Duodenal mucosa (tissue), 2 donors: ENCODE measurements at regions not wholly inside any gene's neighbourhood (a gene's known extent, or its start where the extent isn't known, plus 50 kb on each side); places are given as distances from the start of the nearest gene placed in this dataset.

Experiments
- H3K27ac ChIP-seq: one replicate; pipeline ENCODE4 v1.7.0; 2013; ENCODE audit warnings: low read depth, low read length
- H3K27me3 ChIP-seq, 2 donors: one replicate each; pipeline ENCODE4 v1.7.0; 2013; ENCODE audit warnings: low read length in 2 of 2, control low read depth in 1 of 2; ENCODE audit not compliant: insufficient read depth in 2 of 2, control insufficient read depth in 1 of 2
- H3K36me3 ChIP-seq, 2 donors: one replicate each; pipeline ENCODE4 v1.7.0; 2013; ENCODE audit warnings: low read length in 2 of 2, control low read depth in 1 of 2; ENCODE audit not compliant: insufficient read depth in 2 of 2, control insufficient read depth in 1 of 2
- H3K4me1 ChIP-seq, 2 donors: one replicate each; pipeline ENCODE4 v1.7.0; 2013; ENCODE audit warnings: low read length in 2 of 2, control low read depth in 1 of 2; ENCODE audit not compliant: insufficient read depth in 2 of 2, control insufficient read depth in 1 of 2
- H3K4me3 ChIP-seq, 2 donors: one replicate each; pipeline ENCODE4 v1.7.0; 2013; ENCODE audit warnings: low read length in 2 of 2, low read depth in 1 of 2
- H3K9ac ChIP-seq, 2 donors: one replicate each; pipeline ENCODE4 v1.7.0; 2013; ENCODE audit warnings: low read length in 2 of 2, low read depth in 1 of 2
- H3K9me3 ChIP-seq, 2 donors: one replicate each; pipeline ENCODE4 v1.7.0; 2013; ENCODE audit warnings: low read length in 2 of 2, control low read depth in 1 of 2; ENCODE audit not compliant: control insufficient read depth in 1 of 2

DNA sequence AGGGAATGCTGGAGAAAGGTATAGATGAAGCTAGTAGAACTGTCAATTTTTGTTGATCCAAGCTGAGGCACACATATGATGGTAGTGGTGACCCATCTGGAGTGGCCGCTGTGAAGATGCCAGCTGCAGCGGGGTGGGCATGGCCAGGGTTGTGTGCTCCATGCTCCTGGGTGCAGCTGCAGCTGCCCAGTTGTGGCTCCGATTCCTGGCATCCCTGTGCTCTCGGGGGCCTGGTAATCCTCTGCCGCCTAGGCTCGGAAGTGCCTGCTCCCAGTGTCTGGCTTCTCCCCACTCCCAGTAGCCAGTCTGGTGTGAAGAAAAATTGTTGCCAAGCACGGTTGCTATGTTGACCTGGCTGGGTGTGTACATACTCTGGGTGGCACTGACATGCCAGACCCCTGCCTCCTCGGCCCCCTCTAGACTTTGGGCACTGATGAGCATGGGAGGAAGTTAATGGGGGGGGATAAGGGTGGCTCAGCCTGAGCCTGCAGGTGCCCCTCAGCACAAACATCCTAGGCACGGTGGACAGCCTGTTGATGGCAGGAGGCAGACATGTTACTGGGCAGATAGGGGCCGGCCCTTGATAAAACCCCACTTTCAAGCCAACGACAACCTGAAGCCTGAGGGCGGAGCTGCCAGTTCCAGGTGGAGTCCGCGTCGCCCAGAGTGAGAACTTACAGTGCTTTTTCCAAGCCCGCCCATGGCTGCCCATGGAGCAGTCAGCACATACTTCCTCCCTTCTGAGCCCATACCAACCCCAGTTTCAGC, 1400.7 kb downstream of the PCDH9 start:
- H3K36me3 ChIP-seq, result no peaks in the 10 kb centered on the region
- peaks cover 12% of the 10 kb centered on the region in 2 donors for H3K9me3 ChIP-seq
- H3K27me3 ChIP-seq, result no peaks in the 10 kb centered on the region
- no peak overlapping the region for H3K4me3 ChIP-seq
- no peak overlapping the region for H3K27ac ChIP-seq
- H3K9ac ChIP-seq, result no peak overlapping the region
- no peaks in the 10 kb centered on the region for H3K4me1 ChIP-seq

DNA sequence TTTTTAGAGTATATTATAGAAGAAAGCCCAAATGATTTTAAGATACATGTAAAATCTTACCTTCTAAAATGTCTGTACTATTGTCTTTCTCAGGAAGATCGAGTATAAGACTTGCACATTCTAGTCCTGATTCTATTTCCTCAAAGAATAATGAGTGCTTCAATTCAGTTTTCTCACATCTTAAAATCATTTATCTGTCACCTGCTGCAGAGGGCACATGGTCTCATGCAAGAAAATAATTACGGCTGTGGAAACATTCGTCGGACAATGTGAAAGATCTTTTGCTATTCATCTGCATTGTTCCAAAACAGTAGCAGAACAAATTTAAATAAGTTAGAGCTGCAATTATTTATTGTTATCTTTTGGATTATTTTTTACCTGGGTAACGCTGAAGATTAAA, 1403.5 kb downstream of the PCDH9 start:
- H3K27me3 ChIP-seq, result no peaks in the 10 kb centered on the region

DNA sequence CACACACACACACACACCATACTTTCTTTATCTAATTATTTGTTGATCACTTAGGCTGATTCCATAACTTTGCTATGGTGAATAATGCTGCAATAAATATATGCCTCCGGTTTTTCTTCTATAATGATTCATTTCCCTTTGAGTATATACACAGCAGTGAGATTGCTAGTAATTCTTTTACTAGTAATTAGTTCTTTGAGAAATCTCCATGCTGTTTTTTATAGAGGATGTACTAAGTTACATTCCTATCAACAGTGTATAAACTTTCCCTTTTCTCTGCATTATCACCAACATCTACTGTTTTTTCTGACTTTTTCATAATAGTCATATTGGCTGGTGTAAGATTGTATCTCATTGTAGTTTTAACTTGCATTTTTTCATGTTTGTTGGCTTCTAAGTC, 1405.1 kb downstream of the PCDH9 start:
- no peak overlapping the region for H3K4me3 ChIP-seq
- H3K27ac ChIP-seq, result no peak overlapping the region
- H3K9ac ChIP-seq, result no peak overlapping the region
- H3K36me3 ChIP-seq, result no peaks in the 10 kb centered on the region
- H3K4me1 ChIP-seq, result no peaks in the 10 kb centered on the region
- peaks cover 6 to 7% of the 10 kb centered on the region in 2 donors for H3K9me3 ChIP-seq
- no peaks in the 10 kb centered on the region for H3K27me3 ChIP-seq

More for the DNA sequence above, 1403.5 kb downstream of the PCDH9 start:
- no peak overlapping the region for H3K9ac ChIP-seq
- no peaks in the 10 kb centered on the region for H3K36me3 ChIP-seq
- H3K4me3 ChIP-seq, result no peak overlapping the region
- no peaks in the 10 kb centered on the region for H3K4me1 ChIP-seq
- peaks cover 12 to 19% of the 10 kb centered on the region in 2 donors for H3K9me3 ChIP-seq
- no peak overlapping the region for H3K27ac ChIP-seq

DNA sequence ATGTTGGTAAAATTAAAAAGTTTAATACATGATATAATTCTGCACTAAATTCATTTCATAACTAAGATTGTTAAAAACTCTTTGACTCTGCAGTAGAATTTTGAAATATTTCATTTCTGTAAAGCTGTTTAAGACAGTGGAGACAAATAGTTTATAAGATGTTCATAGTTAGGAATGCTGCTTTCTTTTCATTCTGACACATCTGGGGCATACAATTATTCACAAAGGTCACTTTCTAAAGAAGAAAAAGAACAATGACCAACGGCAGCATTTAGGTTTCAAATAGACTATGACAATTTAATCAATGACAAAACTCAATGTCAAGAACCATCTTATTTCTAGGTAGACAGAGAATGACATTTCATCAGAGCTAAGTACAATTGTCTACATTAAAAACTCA, 1422.1 kb downstream of the PCDH9 start:
- Histone ChIP-seq H3K4me3 (no peak overlapping the region), H3K9me3 (peaks cover 0 to 17% of the 10 kb centered on the region in 2 donors), H3K36me3 (no peaks in the 10 kb centered on the region), H3K4me1 (no peaks in the 10 kb centered on the region), H3K27ac (no peak overlapping the region), H3K9ac (no peak overlapping the region), H3K27me3 (no peaks in the 10 kb centered on the region)

DNA sequence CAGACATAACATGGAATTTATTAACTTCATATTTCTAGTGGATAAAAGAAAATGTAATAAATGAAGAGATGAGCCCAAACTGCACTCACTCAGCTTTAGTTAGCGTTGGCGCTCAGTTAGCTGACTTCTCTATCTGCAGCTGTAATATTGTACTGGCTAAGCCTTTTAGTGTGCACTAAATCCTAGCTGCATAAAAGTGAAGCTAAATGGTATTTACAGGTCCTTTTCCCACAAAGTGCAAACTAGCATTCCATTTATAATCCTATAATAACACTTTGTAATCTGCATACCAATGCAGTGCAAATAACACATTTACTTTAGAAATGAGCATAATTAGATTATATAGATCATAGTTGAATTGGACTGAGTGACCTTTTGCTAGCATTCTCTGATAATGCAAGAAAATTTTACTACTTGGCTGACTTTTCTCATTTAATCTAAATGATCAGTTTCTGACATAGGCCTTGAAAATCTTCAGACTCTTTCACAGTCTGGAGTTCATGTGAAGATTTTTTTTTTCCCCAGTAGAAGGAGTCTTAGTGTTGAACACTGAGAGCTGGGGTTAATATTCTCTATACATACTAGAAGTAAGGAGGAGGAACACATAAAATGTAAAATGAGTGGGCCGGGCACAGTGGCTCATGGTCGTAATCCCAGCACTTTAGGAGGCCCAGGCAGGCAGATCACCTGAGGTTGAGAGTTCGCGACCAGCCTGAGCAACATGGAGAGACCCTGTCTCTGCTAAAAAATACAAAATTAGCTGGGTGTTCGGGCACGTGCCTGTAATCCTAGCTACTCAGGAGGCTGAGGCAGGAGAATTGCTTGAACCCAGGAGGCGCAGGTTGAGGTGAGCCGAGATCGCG, 1426.4 kb downstream of the PCDH9 start:
- Histone ChIP-seq H3K4me3 (no peak overlapping the region), H3K27me3 (no peaks in the 10 kb centered on the region), H3K36me3 (no peaks in the 10 kb centered on the region), H3K4me1 (no peaks in the 10 kb centered on the region), H3K9ac (no peak overlapping the region), H3K27ac (no peak overlapping the region), H3K9me3 (peaks cover 2 to 6% of the 10 kb centered on the region in 2 donors)

DNA sequence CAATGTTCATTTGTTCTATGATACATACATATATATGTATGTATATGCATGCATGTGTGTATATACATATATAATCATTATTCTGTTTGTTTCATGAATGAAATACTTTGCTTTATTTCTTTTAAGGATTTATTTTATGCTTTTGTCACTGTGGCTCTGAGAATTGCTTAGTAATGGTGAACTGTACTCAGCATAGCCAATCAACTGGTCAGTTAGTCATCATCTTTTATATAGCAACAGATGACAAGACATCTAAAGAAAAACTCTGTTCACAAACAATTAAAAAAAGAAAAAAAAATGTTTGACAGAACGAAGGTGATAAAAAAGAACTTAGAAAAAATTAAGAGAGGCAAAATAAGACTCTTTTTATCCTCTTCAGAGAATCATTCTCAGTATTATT, 1440.3 kb downstream of the PCDH9 start:
- Histone ChIP-seq H3K4me1 (no peaks in the 10 kb centered on the region), H3K9me3 (peaks cover 2 to 10% of the 10 kb centered on the region in 2 donors), H3K36me3 (no peaks in the 10 kb centered on the region), H3K27me3 (no peaks in the 10 kb centered on the region), H3K4me3 (no peak overlapping the region), H3K9ac (no peak overlapping the region), H3K27ac (no peak overlapping the region)

DNA sequence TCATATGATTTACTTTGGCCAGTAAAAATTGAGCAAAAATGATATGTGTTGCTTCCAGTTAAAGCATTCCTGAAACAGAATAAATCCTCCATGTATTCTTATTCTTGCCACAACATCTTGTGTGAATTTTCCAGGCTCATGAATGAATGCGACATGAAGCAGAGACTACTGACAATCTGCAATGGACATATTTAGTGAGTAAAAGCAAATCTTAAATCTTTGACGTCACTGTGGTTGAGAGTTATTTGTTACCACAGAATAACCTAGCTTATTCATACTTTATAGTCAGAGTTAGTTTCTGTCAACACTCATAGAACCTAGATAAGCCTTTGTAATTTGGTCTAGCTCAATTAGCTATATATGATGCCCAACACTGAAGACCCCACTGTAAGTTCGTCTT, 1443.1 kb downstream of the PCDH9 start:
- H3K4me1 ChIP-seq, result no peaks in the 10 kb centered on the region
- H3K9me3 ChIP-seq, result peaks cover 13 to 16% of the 10 kb centered on the region in 2 donors

DNA sequence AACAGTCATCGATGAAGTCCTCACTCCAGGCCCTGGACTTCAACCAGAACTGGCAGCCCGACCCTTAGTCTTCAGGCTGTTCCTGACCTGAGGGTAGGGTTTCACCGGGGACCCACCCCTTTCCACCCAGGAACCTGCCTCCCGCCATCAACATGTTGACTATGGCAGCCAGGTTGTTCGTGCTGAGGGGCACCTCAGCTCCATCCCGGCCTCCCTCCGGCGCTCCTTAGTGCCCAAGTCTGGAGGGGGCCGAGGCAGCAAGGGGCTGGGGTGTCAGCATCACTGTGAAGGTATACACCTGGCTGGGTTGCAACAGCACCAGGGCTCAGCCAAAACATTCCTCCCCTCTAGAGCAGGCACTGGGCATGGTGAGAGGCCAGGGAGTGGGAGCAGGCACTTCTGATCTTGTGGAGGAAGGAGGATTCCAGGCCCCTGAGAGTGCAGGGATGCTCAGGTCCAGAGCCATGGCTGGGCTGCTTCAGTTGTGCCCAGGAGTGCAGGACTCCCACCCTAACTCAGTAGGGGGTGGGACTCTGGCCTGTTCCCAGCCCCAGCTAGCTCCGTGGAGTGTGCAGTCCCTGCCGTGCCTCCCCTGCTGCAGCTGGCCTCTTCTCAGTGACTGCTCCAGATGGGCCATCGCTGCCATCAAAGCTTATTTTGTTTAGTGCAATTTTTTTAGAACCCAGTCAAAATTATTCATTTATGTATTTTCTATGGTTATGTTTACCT, 1445.9 kb downstream of the PCDH9 start:
- H3K9me3 ChIP-seq, result peaks cover 13 to 23% of the 10 kb centered on the region in 2 donors
- H3K36me3 ChIP-seq, result no peaks in the 10 kb centered on the region
- no peak overlapping the region for H3K4me3 ChIP-seq
- no peak overlapping the region for H3K27ac ChIP-seq
- H3K9ac ChIP-seq, result no peak overlapping the region
- H3K4me1 ChIP-seq, result no peaks in the 10 kb centered on the region
- no peaks in the 10 kb centered on the region for H3K27me3 ChIP-seq

More for the DNA sequence above, 1443.1 kb downstream of the PCDH9 start:
- Histone ChIP-seq H3K4me3 (no peak overlapping the region), H3K27ac (no peak overlapping the region), H3K27me3 (no peaks in the 10 kb centered on the region), H3K9ac (no peak overlapping the region), H3K36me3 (no peaks in the 10 kb centered on the region)

DNA sequence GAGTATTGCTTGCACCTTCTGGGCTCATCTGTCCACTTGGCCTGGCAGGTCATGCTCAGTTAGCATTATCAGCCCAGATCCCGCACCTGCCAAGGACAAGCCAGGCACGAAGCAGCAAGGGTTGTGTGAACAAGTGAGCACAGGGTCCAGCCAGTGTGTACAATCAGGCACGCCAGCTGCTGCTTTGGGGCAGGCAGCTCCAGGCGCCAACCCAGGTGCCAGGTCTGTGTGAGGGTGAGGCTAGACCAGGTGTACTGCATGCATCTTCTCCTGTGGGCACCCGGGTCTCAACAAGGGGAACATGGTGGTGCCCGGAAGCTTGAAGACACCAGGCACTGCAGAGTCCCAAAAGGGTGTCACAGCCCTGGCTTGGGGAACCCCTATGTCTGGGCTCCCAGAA, 1446.8 kb downstream of the PCDH9 start:
- no peaks in the 10 kb centered on the region for H3K36me3 ChIP-seq
- H3K27ac ChIP-seq, result no peak overlapping the region
- H3K4me3 ChIP-seq, result no peak overlapping the region
- H3K9me3 ChIP-seq, result peaks cover 13 to 23% of the 10 kb centered on the region in 2 donors
- no peak overlapping the region for H3K9ac ChIP-seq
- H3K27me3 ChIP-seq, result no peaks in the 10 kb centered on the region
- no peaks in the 10 kb centered on the region for H3K4me1 ChIP-seq
